Vagina (tissue), 2 donors: ENCODE measurements at regions not wholly inside any gene's neighbourhood (a gene's known extent, or its start where the extent isn't known, plus 50 kb on each side); places are given as distances from the start of the nearest gene placed in this dataset.

Experiments
- POLR2A ChIP-seq, 2 donors: fragments of 450-650 bp; IDR thresholded peaks; one replicate each; pipeline ENCODE4 v1.6.1; 2017; ENCODE audit warnings: antibody characterized with exemption in 2 of 2, mild to moderate bottlenecking in 2 of 2, moderate library complexity in 2 of 2
- TF ChIP-seq, protein P1 (sequence below), 3 experiments: fragments of 450-650 bp in 2 of 3; fragments of 200-600 bp in 1 of 3; sonication (generic) in 1 of 3; IDR thresholded peaks; one replicate each; pipeline ENCODE4 v1.5.1; 2017 to 2019; ENCODE audit warnings: antibody characterized with exemption in 3 of 3, mild to moderate bottlenecking in 2 of 3, moderate library complexity in 2 of 3

DNA sequence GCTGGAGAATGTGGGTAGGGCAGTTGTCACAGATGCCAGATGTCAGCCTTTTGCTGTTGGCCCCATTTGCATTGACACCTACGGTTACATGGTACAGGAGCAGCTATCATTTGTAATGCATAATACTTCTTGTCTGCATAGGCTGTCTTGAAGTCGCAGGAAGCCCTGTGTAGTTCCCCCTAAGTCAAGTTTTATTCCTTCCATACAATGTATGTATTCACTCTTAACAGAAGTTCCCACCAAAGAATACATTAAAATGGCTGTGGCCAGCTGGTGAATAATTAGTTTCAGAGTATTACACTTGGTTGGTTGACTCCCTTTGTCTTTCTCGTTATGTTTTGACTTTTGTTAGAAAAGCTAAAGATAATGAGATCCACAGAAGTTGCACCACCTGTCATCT, 1169.0 kb downstream of the REEP3 start:
- TF ChIP-seq, protein P1, sequence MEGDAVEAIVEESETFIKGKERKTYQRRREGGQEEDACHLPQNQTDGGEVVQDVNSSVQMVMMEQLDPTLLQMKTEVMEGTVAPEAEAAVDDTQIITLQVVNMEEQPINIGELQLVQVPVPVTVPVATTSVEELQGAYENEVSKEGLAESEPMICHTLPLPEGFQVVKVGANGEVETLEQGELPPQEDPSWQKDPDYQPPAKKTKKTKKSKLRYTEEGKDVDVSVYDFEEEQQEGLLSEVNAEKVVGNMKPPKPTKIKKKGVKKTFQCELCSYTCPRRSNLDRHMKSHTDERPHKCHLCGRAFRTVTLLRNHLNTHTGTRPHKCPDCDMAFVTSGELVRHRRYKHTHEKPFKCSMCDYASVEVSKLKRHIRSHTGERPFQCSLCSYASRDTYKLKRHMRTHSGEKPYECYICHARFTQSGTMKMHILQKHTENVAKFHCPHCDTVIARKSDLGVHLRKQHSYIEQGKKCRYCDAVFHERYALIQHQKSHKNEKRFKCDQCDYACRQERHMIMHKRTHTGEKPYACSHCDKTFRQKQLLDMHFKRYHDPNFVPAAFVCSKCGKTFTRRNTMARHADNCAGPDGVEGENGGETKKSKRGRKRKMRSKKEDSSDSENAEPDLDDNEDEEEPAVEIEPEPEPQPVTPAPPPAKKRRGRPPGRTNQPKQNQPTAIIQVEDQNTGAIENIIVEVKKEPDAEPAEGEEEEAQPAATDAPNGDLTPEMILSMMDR (IDR thresholded peaks at IDR 0.05) = no peak
- TF ChIP-seq POLR2A (IDR thresholded peaks at IDR 0.05) = no peak
